ENCODE measurements at regions not wholly inside any gene's neighbourhood (a gene's known extent, or its start where the extent isn't known, plus 50 kb on each side); places are given as distances from the start of the nearest gene placed in this dataset.
"Not testable (repeated sequence)": the region's sequence is repeated elsewhere in the genome, so short reads cannot be mapped to it uniquely, and the experiment has no call there.

GRCh38 chr10:42533866-42534265 lies 104.5 kb downstream of the ZNF33B start:
- not testable (repeated sequence) for H3K27ac Mint-ChIP-seq; H3K4me3 Mint-ChIP-seq; DNase-seq; H3K27me3 Mint-ChIP-seq; H3K4me1 Mint-ChIP-seq; H3K36me3 Mint-ChIP-seq (ENCODE audit: low read depth); ATAC-seq
- peaks cover 14% of the 10 kb centered on the region for H3K9me3 ChIP-seq (ENCODE audit: control insufficient read depth, low read length, poor library complexity, severe bottlenecking)

GRCh38 chr10:42532996-42533395 lies 105.4 kb downstream of the ZNF33B start:
- Mint-ChIP-seq H3K4me1 (no peaks in the 10 kb centered on the region), H3K27me3 (no peaks in the 10 kb centered on the region), H3K36me3 (ENCODE audit: low read depth) (peaks cover 2% of the 10 kb centered on the region), H3K27ac (no peak overlapping the region), H3K4me3 (no peak overlapping the region)
- peaks cover 14% of the 10 kb centered on the region for H3K9me3 ChIP-seq (ENCODE audit: control insufficient read depth, low read length, poor library complexity, severe bottlenecking)
- DNase-seq (no peak), ATAC-seq (no peak)

GRCh38 chr10:42523098-42523497 lies 115.3 kb downstream of the ZNF33B start:
- ATAC-seq = no peak
- DNase-seq = no peak
- no peak overlapping the region for H3K27ac Mint-ChIP-seq
- peaks cover 14% of the 10 kb centered on the region for H3K36me3 Mint-ChIP-seq (ENCODE audit: low read depth)
- no peaks in the 10 kb centered on the region for H3K4me1 Mint-ChIP-seq
- no peak overlapping the region for H3K4me3 Mint-ChIP-seq
- no peaks in the 10 kb centered on the region for H3K27me3 Mint-ChIP-seq
- H3K9me3 ChIP-seq (ENCODE audit: control insufficient read depth, low read length, poor library complexity, severe bottlenecking) = peaks cover 30% of the 10 kb centered on the region

- Mint-ChIP-seq H3K4me1 (no peaks in the 10 kb centered on the region), H3K36me3 (ENCODE audit: low read depth) (peaks cover 14% of the 10 kb centered on the region), H3K4me3 (no peak overlapping the region), H3K27me3 (no peaks in the 10 kb centered on the region), H3K27ac (no peak overlapping the region)
- peaks cover 36% of the 10 kb centered on the region for H3K9me3 ChIP-seq (ENCODE audit: control insufficient read depth, low read length, poor library complexity, severe bottlenecking)
- ATAC-seq (no peak), DNase-seq (no peak)
These were observed 118.5 kb downstream of the ZNF33B start for GRCh38 chr10:42519761-42520460.

GRCh38 chr10:42519079-42519478 lies 119.3 kb downstream of the ZNF33B start:
- DNase-seq = no peak
- H3K9me3 ChIP-seq (ENCODE audit: control insufficient read depth, low read length, poor library complexity, severe bottlenecking) = peaks cover 35% of the 10 kb centered on the region
- ATAC-seq = no peak
- Mint-ChIP-seq H3K36me3 (ENCODE audit: low read depth) (peaks cover 11% of the 10 kb centered on the region), H3K27ac (no peak overlapping the region), H3K4me1 (no peaks in the 10 kb centered on the region), H3K4me3 (no peak overlapping the region), H3K27me3 (no peaks in the 10 kb centered on the region)

- H3K4me3 Mint-ChIP-seq = no peak overlapping the region
- no peaks in the 10 kb centered on the region for H3K4me1 Mint-ChIP-seq
- peaks cover 26% of the 10 kb centered on the region for H3K9me3 ChIP-seq (ENCODE audit: control insufficient read depth, low read length, poor library complexity, severe bottlenecking)
These were observed 124.4 kb downstream of the ZNF33B start for GRCh38 chr10:42513921-42514320.

GRCh38 chr10:42491801-42492200 lies 146.6 kb downstream of the ZNF33B start:
- DNase-seq = no peak
- Mint-ChIP-seq H3K4me1 (no peaks in the 10 kb centered on the region), H3K27ac (no peak overlapping the region), H3K4me3 (no peak overlapping the region), H3K36me3 (ENCODE audit: low read depth) (no peaks in the 10 kb centered on the region), H3K27me3 (peaks cover 12% of the 10 kb centered on the region)
- ATAC-seq = no peak
- H3K9me3 ChIP-seq (ENCODE audit: control insufficient read depth, low read length, poor library complexity, severe bottlenecking) = no peaks in the 10 kb centered on the region

More at GRCh38 chr10:42513921-42514320, 124.4 kb downstream of the ZNF33B start:
- no peak for DNase-seq
- no peak for ATAC-seq
- no peaks in the 10 kb centered on the region for H3K36me3 Mint-ChIP-seq (ENCODE audit: low read depth)
- no peak overlapping the region for H3K27ac Mint-ChIP-seq
- H3K27me3 Mint-ChIP-seq = no peaks in the 10 kb centered on the region

GRCh38 chr10:42491001-42491592 lies 147.3 kb downstream of the ZNF33B start:
- no peaks in the 10 kb centered on the region for H3K9me3 ChIP-seq (ENCODE audit: control insufficient read depth, low read length, poor library complexity, severe bottlenecking)
- Mint-ChIP-seq H3K4me3 (no peak overlapping the region), H3K4me1 (no peaks in the 10 kb centered on the region), H3K27ac (no peak overlapping the region), H3K36me3 (ENCODE audit: low read depth) (no peaks in the 10 kb centered on the region), H3K27me3 (peaks cover 12% of the 10 kb centered on the region)
- DNase-seq (no peak), ATAC-seq (no peak)

GRCh38 chr10:42490368-42490767 lies 148.0 kb downstream of the ZNF33B start:
- DNase-seq (no peak), ATAC-seq (no peak)
- Mint-ChIP-seq H3K4me1 (no peaks in the 10 kb centered on the region), H3K4me3 (no peak overlapping the region), H3K27me3 (peaks cover 10% of the 10 kb centered on the region), H3K27ac (no peak overlapping the region), H3K36me3 (ENCODE audit: low read depth) (no peaks in the 10 kb centered on the region)
- no peaks in the 10 kb centered on the region for H3K9me3 ChIP-seq (ENCODE audit: control insufficient read depth, low read length, poor library complexity, severe bottlenecking)

- Mint-ChIP-seq H3K4me3 (no peak overlapping the region), H3K27me3 (no peaks in the 10 kb centered on the region), H3K4me1 (no peaks in the 10 kb centered on the region), H3K36me3 (ENCODE audit: low read depth) (no peaks in the 10 kb centered on the region), H3K27ac (no peak overlapping the region)
- ATAC-seq = no peak
- no peak for DNase-seq
- H3K9me3 ChIP-seq (ENCODE audit: control insufficient read depth, low read length, poor library complexity, severe bottlenecking) = no peaks in the 10 kb centered on the region
These were observed 150.0 kb downstream of the ZNF33B start for GRCh38 chr10:42488416-42488815.

- no peaks in the 10 kb centered on the region for H3K36me3 Mint-ChIP-seq (ENCODE audit: low read depth)
- no peak for ATAC-seq
- no peak overlapping the region for H3K4me3 Mint-ChIP-seq
- H3K9me3 ChIP-seq (ENCODE audit: control insufficient read depth, low read length, poor library complexity, severe bottlenecking) = no peaks in the 10 kb centered on the region
- DNase-seq = no peak
- no peak overlapping the region for H3K27ac Mint-ChIP-seq
- peaks cover 17% of the 10 kb centered on the region for H3K27me3 Mint-ChIP-seq
- no peaks in the 10 kb centered on the region for H3K4me1 Mint-ChIP-seq
These were observed 156.0 kb downstream of the ZNF33B start for GRCh38 chr10:42482411-42482810.

- peaks cover 3% of the 10 kb centered on the region for H3K4me1 Mint-ChIP-seq
- DNase-seq (no peak), ATAC-seq (no peak)
- peaks cover 46% of the 10 kb centered on the region for H3K27me3 Mint-ChIP-seq
- H3K9me3 ChIP-seq (ENCODE audit: control insufficient read depth, low read length, poor library complexity, severe bottlenecking) = no peaks in the 10 kb centered on the region
- no peak overlapping the region for H3K4me3 Mint-ChIP-seq
- H3K36me3 Mint-ChIP-seq (ENCODE audit: low read depth) = no peaks in the 10 kb centered on the region
- no peak overlapping the region for H3K27ac Mint-ChIP-seq
These were observed 159.3 kb downstream of the ZNF33B start for GRCh38 chr10:42479057-42479456.

- Mint-ChIP-seq H3K4me3 (no peak overlapping the region), H3K4me1 (peaks cover 3% of the 10 kb centered on the region), H3K36me3 (ENCODE audit: low read depth) (no peaks in the 10 kb centered on the region), H3K27me3 (peaks cover 52% of the 10 kb centered on the region), H3K27ac (no peak overlapping the region)
- no peak for DNase-seq
- no peak for ATAC-seq
- H3K9me3 ChIP-seq (ENCODE audit: control insufficient read depth, low read length, poor library complexity, severe bottlenecking) = no peaks in the 10 kb centered on the region
These were observed 161.2 kb downstream of the ZNF33B start for GRCh38 chr10:42477170-42477569.

GRCh38 chr10:42476101-42476500 lies 162.3 kb downstream of the ZNF33B start:
- peaks cover 3% of the 10 kb centered on the region for H3K4me1 Mint-ChIP-seq
- H3K27me3 Mint-ChIP-seq = peaks cover 60% of the 10 kb centered on the region
- no peaks in the 10 kb centered on the region for H3K36me3 Mint-ChIP-seq (ENCODE audit: low read depth)
- H3K4me3 Mint-ChIP-seq = no peak overlapping the region
- no peak for DNase-seq
- H3K27ac Mint-ChIP-seq = no peak overlapping the region
- no peak for ATAC-seq
- no peaks in the 10 kb centered on the region for H3K9me3 ChIP-seq (ENCODE audit: control insufficient read depth, low read length, poor library complexity, severe bottlenecking)

Data from T-helper 17 cell (primary cell).